Hematopoietic multipotent progenitor cell (in vitro differentiated cells): ENCODE measurements at regions not wholly inside any gene's neighbourhood (a gene's known extent, or its start where the extent isn't known, plus 50 kb on each side); places are given as distances from the start of the nearest gene placed in this dataset.
A peak's percentile ranks its signal among the peaks of the same experiment; 100 is the strongest.

ENCODE experiments used
- DNase-seq, 3 donors: peaks; one replicate each; pipeline ENCODE4 v3.0.0-alpha.2; 2011 to 2015; ENCODE audit warnings: low read depth in 2 of 3, low spot score in 2 of 3

GRCh38 chr4:138310498-138310897, 68.3 kb upstream of the SLC7A11 start:
- no peak for DNase-seq

DNA sequence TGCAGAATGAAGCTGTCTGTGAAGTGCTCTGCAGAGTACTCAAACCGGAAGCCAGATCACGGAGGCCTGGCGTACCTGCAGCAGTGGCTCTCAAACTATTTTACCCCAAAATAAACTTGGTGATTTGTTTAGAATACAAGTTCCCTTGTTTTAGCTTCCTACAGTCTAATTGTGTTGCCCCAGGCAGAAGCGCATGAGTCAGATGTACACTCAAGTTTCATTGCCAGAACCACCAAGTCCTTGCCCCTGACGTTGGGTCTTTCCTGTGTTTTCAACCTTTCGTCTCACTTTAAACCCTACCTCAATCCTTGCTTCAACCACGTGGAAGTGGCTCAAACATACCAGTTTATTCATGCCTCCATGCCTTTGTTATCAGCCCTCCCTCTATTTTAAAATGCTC, 66.2 kb upstream of the SLC7A11 start:
- no peak for DNase-seq

DNA sequence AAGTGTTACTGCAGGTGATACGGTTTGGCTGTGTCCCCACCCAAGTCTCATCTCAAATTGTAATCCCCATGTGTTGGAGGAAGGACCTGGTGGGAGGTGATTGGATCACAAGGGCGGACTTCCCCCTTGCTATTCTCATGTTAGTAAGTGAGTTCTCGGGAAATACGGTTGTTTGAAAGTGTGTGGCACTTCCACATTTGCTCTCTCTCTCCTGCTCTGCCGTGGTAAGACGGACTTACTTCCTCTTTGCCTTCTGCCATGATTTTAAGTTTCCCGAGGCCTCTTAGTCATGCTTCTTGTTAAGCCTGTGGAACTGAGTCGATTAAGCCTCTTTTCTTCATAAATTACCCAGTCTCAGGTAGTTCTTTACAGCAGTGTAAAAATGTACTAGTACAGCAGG, 65.2 kb upstream of the SLC7A11 start:
- peak in 2 of 3 donors; percentile 9 to 36 for DNase-seq

GRCh38 chr4:138305050-138305449, 62.9 kb upstream of the SLC7A11 start:
- no peak for DNase-seq

DNA sequence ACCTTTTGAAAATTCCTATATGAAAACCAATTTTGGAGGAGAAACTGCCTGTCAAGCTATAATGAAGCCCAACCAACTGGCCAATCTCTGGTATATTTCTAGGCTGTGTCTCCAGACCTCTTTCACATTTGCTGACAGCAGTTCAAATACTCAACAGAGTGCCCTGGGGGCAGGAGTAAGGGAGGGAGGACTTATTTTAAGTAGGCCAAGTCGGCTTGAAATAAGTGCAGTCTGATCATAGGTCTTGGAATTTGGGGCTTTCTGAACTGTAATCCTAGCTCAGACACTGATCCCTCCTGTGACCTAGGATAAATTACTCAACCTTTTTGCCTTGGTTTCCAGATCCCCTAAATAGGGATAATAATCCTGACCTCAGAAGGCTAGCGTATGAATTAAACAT, 59.4 kb upstream of the SLC7A11 start:
- DNase-seq: no peak

- DNase-seq: no peak
Measured at GRCh38 chr4:138300616-138301015, 58.5 kb upstream of the SLC7A11 start.

DNA sequence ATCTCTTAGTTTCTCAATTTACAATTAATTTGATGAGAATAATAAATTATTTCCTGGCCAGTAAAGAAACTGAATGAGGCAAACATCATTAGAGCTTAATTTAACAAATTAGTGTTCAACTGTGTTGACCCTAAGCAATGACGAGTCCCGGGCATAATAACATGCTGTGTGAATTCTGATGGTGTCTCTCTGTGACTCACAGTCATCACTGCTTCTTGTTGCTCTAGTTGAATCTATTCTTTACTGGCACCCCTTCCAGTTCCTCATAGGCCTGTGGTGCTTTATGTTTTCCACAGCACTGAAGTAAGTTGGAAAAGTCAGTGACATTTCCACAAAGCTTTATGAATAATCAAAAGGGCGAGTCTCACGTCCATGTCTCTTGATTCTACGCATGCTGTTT, 57.7 kb upstream of the SLC7A11 start:
- no peak for DNase-seq

DNA sequence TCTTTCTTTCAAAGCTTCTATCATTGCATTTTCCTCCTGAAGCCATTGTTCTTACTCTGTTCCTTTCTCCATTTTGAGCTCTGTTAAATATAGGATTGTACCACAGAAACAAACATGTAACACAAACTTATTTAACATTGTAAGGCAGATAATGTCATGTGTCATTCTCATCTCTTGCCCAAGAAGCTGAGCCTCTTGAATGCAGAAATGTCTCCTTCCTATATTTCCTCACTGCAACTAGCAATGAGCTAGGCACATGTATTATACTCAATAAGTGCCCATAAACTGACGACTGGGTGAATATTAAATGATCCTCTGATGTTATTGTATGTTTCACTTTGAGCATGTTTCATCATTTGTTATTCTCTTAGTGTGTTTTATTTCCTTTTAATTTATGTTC, 56.7 kb upstream of the SLC7A11 start:
- no peak for DNase-seq

DNA sequence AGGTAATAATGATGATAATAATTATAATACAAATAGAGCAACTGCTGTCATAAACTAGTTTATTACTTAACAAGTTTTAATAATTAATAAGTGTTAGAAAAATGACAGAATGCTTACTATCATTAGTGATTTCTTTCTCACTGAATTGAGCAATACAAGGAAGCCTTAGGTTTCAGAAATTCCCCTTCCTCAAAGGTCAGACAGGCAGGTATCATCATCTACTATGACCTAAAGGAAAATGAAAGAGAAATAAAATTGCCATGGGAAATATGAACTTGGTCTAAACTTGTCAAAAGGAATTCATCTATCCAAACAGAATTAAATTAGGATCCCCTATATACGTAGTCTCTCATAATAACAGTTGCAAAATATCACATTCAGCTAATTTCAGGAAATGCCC, 56.3 kb upstream of the SLC7A11 start:
- DNase-seq: no peak

DNA sequence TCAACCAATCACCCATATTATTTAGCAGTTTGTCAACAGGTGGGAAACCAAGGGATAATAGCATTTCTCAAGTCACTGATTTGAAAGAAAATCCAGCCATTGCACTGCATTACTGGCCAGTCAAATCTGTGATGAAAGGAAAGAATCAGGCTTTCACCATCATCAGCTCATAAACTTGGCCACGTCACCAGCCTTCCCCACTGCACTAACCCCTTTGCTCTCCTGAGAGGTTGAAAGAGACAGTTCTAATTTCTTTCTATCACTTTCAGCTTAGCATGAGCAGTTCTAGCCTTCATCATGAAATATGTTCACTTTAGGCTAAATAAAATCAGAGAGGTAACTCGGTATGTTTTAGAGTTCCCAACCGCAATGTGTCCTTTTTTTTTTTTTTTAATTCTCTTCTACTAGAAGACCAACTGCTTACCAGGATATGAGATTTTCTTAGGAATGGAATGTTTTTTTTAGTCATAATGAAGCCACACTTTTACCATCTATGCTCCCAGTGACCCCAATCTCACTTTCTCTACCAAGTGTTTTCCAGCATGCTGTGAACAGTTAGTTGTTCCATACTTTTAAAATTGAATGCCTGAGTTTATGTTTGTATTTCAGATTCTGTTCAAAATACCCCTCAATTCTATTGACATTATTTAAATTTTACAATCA, 55.7 kb upstream of the SLC7A11 start:
- no peak for DNase-seq

DNA sequence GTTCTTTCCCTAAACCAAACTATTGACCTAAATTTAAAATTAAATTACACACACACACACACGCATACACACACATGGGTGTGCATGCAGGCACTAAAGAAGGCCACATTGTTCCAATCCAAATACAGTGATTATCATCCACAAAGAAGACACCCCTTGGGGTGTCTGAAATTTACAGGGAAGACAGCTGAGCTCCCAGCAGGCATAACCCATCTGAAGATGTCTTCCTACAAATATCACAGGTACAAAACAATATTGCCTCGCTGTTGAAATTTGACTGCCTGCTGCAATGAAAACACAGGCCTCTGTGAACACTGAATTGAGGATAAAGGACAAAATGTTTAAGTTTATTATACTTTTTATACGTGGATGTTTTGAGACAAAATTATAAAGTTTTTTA, 50.2 kb upstream of the SLC7A11 start:
- no peak for DNase-seq
